Body of pancreas (tissue), 4 donors: ENCODE measurements at regions not wholly inside any gene's neighbourhood (a gene's known extent, or its start where the extent isn't known, plus 50 kb on each side); places are given as distances from the start of the nearest gene placed in this dataset.

ENCODE experiments used
- POLR2A ChIP-seq, 3 donors: fragments of 450-650 bp; IDR thresholded peaks; one replicate each; pipeline ENCODE4 v1.6.1; 2016; ENCODE audit warnings: antibody characterized with exemption in 3 of 3, mild to moderate bottlenecking in 2 of 3
- TF ChIP-seq, protein P1 (sequence below), 7 experiments: fragments of 450-650 bp in 4 of 7; fragments of 200-600 bp in 3 of 7; sonication (generic) in 3 of 7; IDR thresholded peaks; one replicate each; pipeline ENCODE4 v1.5.1; 2016 to 2019; ENCODE audit warnings: antibody characterized with exemption in 7 of 7

DNA sequence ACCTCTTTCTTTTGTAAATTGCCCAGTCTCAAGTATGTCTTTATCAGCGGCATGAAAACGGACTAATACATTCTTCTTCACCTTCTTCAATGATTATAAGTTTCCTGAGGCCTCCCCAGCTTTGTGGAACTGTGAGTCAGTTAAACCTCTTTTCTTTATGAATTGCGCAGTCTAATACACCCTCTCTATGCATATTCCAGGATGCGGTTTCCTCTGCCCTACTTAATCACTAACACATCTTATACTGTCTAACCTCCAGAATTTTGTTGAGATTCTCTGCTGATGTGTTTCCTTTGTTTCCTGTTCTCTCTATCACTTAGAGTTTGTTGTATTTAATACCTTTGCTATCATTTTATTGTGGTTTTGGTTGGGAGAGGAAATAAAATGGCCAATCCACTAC lies 145.4 kb downstream of the AEBP2 start:
- no peak for TF ChIP-seq POLR2A (IDR thresholded peaks at IDR 0.05)
- TF ChIP-seq, protein P1, sequence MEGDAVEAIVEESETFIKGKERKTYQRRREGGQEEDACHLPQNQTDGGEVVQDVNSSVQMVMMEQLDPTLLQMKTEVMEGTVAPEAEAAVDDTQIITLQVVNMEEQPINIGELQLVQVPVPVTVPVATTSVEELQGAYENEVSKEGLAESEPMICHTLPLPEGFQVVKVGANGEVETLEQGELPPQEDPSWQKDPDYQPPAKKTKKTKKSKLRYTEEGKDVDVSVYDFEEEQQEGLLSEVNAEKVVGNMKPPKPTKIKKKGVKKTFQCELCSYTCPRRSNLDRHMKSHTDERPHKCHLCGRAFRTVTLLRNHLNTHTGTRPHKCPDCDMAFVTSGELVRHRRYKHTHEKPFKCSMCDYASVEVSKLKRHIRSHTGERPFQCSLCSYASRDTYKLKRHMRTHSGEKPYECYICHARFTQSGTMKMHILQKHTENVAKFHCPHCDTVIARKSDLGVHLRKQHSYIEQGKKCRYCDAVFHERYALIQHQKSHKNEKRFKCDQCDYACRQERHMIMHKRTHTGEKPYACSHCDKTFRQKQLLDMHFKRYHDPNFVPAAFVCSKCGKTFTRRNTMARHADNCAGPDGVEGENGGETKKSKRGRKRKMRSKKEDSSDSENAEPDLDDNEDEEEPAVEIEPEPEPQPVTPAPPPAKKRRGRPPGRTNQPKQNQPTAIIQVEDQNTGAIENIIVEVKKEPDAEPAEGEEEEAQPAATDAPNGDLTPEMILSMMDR (IDR thresholded peaks at IDR 0.05) = no peak
